H1 (cell line): ENCODE measurements at regions not wholly inside any gene's neighbourhood (a gene's known extent, or its start where the extent isn't known, plus 50 kb on each side); places are given as distances from the start of the nearest gene placed in this dataset.

ENCODE experiments used
- CTCF ChIP-seq, 3 experiments: IDR thresholded peaks; 1 replicate in 2 of 3; 2 replicates in 1 of 3; pipeline versions ENCODE4 v1.5.1 to v1.6.1; 2011; ENCODE audit warnings: low read length in 3 of 3, mild to moderate bottlenecking in 3 of 3, inconsistent platforms in 2 of 3, low read depth in 1 of 3, moderate library complexity in 1 of 3; ENCODE audit not compliant: insufficient read depth in 1 of 3; ENCODE audit errors: control extremely low read depth in 1 of 3
- EP300 ChIP-seq, 2 experiments: IDR thresholded peaks; 1 replicate in 1 of 2; 2 replicates in 1 of 2; pipeline ENCODE4 v1.6.1; 2011 to 2012; ENCODE audit warnings: low read depth in 2 of 2, low read length in 2 of 2, mild to moderate bottlenecking in 2 of 2, borderline replicate concordance in 1 of 2, inconsistent platforms in 1 of 2, moderate library complexity in 1 of 2
- HDAC2 ChIP-seq, 2 experiments: fragments of 300-600 bp in 1 of 2; sonication (generic) in 1 of 2; IDR thresholded peaks; 2 replicates each; pipeline ENCODE4 v1.6.1; 2011 to 2012; ENCODE audit warnings: low read depth in 2 of 2, low read length in 2 of 2, mild to moderate bottlenecking in 2 of 2, moderate library complexity in 2 of 2, borderline replicate concordance in 1 of 2, inconsistent platforms in 1 of 2
- HDAC6 ChIP-seq: IDR thresholded peaks from one replicate; pipeline ENCODE4 v1.7.1; 2012; ENCODE audit warnings: low read depth, mild to moderate bottlenecking, inconsistent platforms, low read length, moderate library complexity
- POLR2A ChIP-seq, 2 experiments: IDR thresholded peaks; 1 replicate in 1 of 2; 2 replicates in 1 of 2; pipeline ENCODE4 v1.6.1; 2011; ENCODE audit warnings: low read depth in 2 of 2, low read length in 2 of 2, mild to moderate bottlenecking in 2 of 2; ENCODE audit errors: control extremely low read depth in 1 of 2
- POLR2AphosphoS5 ChIP-seq: IDR thresholded peaks from 2 replicates; pipeline ENCODE4 v1.6.1; 2011; ENCODE audit warnings: low read depth, low read length
- RAD21 ChIP-seq, 2 experiments: IDR thresholded peaks in 1 of 2; conservative IDR thresholded peaks in 1 of 2; 2 replicates each; pipeline ENCODE4 v1.6.1; 2011; ENCODE audit warnings: low read depth in 2 of 2, low read length in 2 of 2, improper control_type of control experiment in 1 of 2, inconsistent platforms in 1 of 2, mild to moderate bottlenecking in 1 of 2, moderate library complexity in 1 of 2
- RXRA ChIP-seq: IDR thresholded peaks from 2 replicates; pipeline ENCODE4 v1.6.1; 2011; ENCODE audit warnings: low read depth, mild to moderate bottlenecking, low read length, moderate library complexity; ENCODE audit not compliant: insufficient read depth
- SIX5 ChIP-seq: IDR thresholded peaks from 2 replicates; pipeline ENCODE4 v1.6.1; 2011; ENCODE audit warnings: mild to moderate bottlenecking, low read depth, low read length
- SP1 ChIP-seq: IDR thresholded peaks from 2 replicates; pipeline ENCODE4 v1.6.1; 2011; ENCODE audit warnings: low read depth, low read length
- YY1 ChIP-seq: IDR thresholded peaks from 2 replicates; pipeline ENCODE4 v1.6.1; 2011; ENCODE audit warnings: low read depth, mild to moderate bottlenecking, low read length

GRCh38 chr6:113629975-113630737, 227.0 kb upstream of the MARCKS start:
- TF ChIP-seq POLR2AphosphoS5 (no peak), SIX5 (no peak), CTCF (IDR thresholded peaks at IDR 0.05; ENCODE audit: control extremely low read depth in 1 of 3, insufficient read depth in 1 of 3, low read depth in 1 of 3, low read length in 3 of 3) (no peak), RXRA (no peak), YY1 (no peak), HDAC6 (no peak), POLR2A (IDR thresholded peaks at IDR 0.05; ENCODE audit: control extremely low read depth in 1 of 2, low read depth in 2 of 2, low read length in 2 of 2) (no peak), HDAC2 (IDR thresholded peaks at IDR 0.05; ENCODE audit: borderline replicate concordance in 1 of 2, low read depth in 2 of 2, low read length in 2 of 2) (no peak), EP300 (IDR thresholded peaks at IDR 0.05; ENCODE audit: borderline replicate concordance in 1 of 2, low read depth in 2 of 2, low read length in 2 of 2) (no peak), RAD21 (IDR thresholded peaks at IDR 0.05 in 1 of 2, conservative IDR thresholded peaks at IDR 0.05 in 1 of 2; ENCODE audit: low read depth in 2 of 2, low read length in 2 of 2) (no peak), SP1 (no peak)
